H1 (cell line): ENCODE measurements at regions not wholly inside any gene's neighbourhood (a gene's known extent, or its start where the extent isn't known, plus 50 kb on each side); places are given as distances from the start of the nearest gene placed in this dataset.

Experiments
- BACH1 ChIP-seq: IDR thresholded peaks from 2 replicates; pipeline ENCODE4 v1.6.1; 2012; ENCODE audit warnings: low read length, improper control_type of control experiment
- CTCF ChIP-seq, 3 experiments: IDR thresholded peaks; 1 replicate in 2 of 3; 2 replicates in 1 of 3; pipeline versions ENCODE4 v1.5.1 to v1.6.1; 2011; ENCODE audit warnings: low read length in 3 of 3, mild to moderate bottlenecking in 3 of 3, inconsistent platforms in 2 of 3, low read depth in 1 of 3, moderate library complexity in 1 of 3; ENCODE audit not compliant: insufficient read depth in 1 of 3; ENCODE audit errors: control extremely low read depth in 1 of 3
- MAX ChIP-seq: IDR thresholded peaks from 2 replicates; pipeline ENCODE4 v1.6.1; 2012; ENCODE audit warnings: inconsistent platforms
- NRF1 ChIP-seq: IDR thresholded peaks from 2 replicates; pipeline ENCODE4 v1.6.1; 2011; ENCODE audit warnings: mild to moderate bottlenecking, low read depth, low read length, improper control_type of control experiment
- POLR2A ChIP-seq, 2 experiments: IDR thresholded peaks; 1 replicate in 1 of 2; 2 replicates in 1 of 2; pipeline ENCODE4 v1.6.1; 2011; ENCODE audit warnings: low read depth in 2 of 2, low read length in 2 of 2, mild to moderate bottlenecking in 2 of 2; ENCODE audit errors: control extremely low read depth in 1 of 2
- RBBP5 ChIP-seq: IDR thresholded peaks from 2 replicates; pipeline ENCODE4 v1.7.1; 2012; ENCODE audit warnings: low read depth, mild to moderate bottlenecking, inconsistent platforms, low read length, moderate library complexity, borderline replicate concordance

GRCh38 chr11:109973486-109973885, 119.7 kb upstream of the ZC3H12C start:
- TF ChIP-seq CTCF (IDR thresholded peaks at IDR 0.05; ENCODE audit: control extremely low read depth in 1 of 3, insufficient read depth in 1 of 3, low read depth in 1 of 3, low read length in 3 of 3): no peak
- no peak for TF ChIP-seq NRF1
- TF ChIP-seq POLR2A (IDR thresholded peaks at IDR 0.05; ENCODE audit: control extremely low read depth in 1 of 2, low read depth in 2 of 2, low read length in 2 of 2): no peak
- TF ChIP-seq RBBP5: no peak
- TF ChIP-seq BACH1: no peak
- no peak for TF ChIP-seq MAX
